ENCODE measurements at regions not wholly inside any gene's neighbourhood (a gene's known extent, or its start where the extent isn't known, plus 50 kb on each side); places are given as distances from the start of the nearest gene placed in this dataset.
A peak's percentile ranks its signal among the peaks of the same experiment; 100 is the strongest.

DNA sequence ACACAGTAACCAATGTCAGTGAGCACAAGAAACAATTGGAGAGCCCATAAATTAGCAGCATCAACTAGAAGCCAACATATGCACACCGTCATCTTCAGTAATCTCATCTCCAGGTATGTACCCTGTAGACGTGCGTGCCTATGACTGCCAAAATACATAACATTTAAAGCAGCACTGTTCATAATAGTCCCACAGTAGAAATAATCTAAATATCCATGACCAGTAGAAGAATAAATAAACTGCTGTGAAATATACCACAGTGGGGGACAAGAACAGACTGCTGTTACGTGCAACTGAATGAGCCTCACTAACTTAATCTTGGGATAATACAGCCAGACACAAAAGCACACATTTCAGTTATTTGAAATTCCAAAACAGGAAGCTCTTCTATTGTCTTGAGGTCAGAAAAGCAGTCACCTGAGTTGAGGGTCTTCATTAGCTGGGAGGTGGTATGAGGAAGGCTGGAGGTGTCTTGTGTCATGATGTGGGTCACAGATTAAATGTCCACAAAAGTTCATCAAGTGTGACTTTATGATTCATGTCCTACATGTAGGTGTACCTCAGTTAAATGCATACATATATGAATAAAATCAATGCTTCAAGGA lies 454.2 kb upstream of the AKR1E2 start:
- H3K27ac ChIP-seq: no peak overlapping the region
- TF ChIP-seq CTCF (conservative IDR thresholded peaks at IDR 0.05): no peak

GRCh38 chr10:4370376-4370775 lies 455.6 kb upstream of the AKR1E2 start:
- no peak overlapping the region for H3K27ac ChIP-seq
- TF ChIP-seq CTCF (conservative IDR thresholded peaks at IDR 0.05): no peak

DNA sequence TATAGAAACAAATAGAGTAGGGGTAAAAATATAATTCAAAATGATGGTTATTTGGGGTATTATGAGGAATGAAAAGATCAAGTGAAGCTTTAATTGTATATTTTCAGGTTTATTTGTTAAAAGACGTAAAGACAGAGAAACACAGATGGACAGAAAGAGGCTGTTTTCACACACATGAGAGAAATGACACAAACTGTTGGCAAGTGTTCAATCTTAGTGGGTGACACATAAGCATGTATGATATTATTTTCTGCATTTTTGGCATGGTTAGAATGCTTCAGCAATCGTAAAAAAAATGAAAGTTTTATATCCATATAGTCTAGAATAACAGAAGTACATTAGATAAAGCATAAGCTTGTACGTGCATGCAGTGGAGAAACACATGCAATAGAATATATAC lies 464.4 kb upstream of the AKR1E2 start:
- no peak for TF ChIP-seq CTCF (conservative IDR thresholded peaks at IDR 0.05)
- no peak overlapping the region for H3K27ac ChIP-seq

DNA sequence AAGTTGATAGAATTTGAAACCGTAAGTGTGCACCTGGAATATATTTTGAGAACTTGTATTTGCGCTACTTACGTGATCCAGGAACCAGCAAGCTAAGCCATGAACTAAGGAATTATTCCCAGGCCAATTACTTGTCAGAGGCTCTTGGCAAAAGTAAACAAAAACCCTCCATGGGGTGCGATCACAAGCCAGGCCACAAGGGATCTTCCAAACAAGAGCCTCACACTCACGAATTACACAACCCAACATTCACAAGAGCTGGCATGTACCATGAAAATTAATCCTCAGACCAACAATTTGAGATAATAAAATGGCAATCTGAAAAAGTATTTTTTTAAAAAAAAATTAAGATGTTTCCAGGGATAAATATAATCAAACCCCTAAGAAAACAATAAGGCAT lies 467.0 kb upstream of the AKR1E2 start:
- H3K27ac ChIP-seq: no peak overlapping the region

GRCh38 chr10:4357911-4358310 lies 468.1 kb upstream of the AKR1E2 start:
- no peak for TF ChIP-seq CTCF (conservative IDR thresholded peaks at IDR 0.05)
- no peak overlapping the region for H3K27ac ChIP-seq

More for the DNA sequence above, 467.0 kb upstream of the AKR1E2 start:
- no peak for TF ChIP-seq CTCF (conservative IDR thresholded peaks at IDR 0.05)

DNA sequence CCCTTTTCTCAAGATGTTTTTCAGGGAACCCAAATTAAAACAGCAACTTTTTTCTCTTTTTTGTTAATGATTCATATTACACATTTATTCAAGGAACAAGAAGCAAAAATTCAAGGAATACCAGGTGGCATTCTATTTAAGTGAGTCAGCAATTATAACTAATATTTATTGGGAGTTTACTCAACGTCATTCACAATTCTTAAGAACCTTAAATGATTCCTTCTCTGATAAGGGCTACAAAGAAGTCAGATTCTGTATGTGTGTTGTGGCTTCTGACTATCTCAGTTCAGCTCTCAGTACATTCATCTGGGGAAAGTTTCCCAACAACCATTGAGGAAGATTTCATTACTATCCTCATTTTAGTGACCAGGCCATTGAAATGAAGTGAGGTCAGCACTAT lies 470.7 kb upstream of the AKR1E2 start:
- TF ChIP-seq CTCF (conservative IDR thresholded peaks at IDR 0.05): no peak

DNA sequence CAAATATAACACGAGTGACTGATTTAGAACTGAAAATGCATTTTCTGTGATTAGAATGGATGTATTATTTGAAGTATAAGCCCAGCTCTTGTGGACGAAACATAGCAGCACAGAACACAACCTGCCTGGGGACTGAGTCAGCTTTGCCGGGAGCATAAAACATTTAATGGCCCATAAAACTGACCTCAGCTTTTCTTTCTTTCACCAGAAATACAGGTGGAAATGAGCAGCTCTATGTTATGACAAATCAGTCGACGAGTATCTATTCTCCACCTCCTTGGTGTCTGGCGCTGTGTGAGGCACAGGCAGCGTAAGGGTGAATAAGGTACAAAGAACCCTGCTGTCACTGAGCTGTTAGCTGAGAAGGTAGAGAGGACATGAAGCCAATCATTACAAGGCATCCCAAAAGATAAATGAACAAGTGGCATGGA lies 471.6 kb upstream of the AKR1E2 start:
- peak overlapping the region; percentile 85 for H3K27ac ChIP-seq
- no peak for TF ChIP-seq CTCF (conservative IDR thresholded peaks at IDR 0.05)

More for the DNA sequence above, 470.7 kb upstream of the AKR1E2 start:
- peak overlapping the region; percentile 85 for H3K27ac ChIP-seq

All from VCaP (cell line).